Prostate gland (tissue), 2 donors: ENCODE measurements at regions not wholly inside any gene's neighbourhood (a gene's known extent, or its start where the extent isn't known, plus 50 kb on each side); places are given as distances from the start of the nearest gene placed in this dataset.

Source experiments
- POLR2AphosphoS5 ChIP-seq: sonication (generic); formaldehyde crosslinking; IDR thresholded peaks from one replicate; pipeline ENCODE4 v1.6.1; 2017; ENCODE audit warnings: antibody characterized with exemption
- TF ChIP-seq, protein P1 (sequence below), 4 experiments: fragments of 200-600 bp in 2 of 4; fragments of 450-650 bp in 2 of 4; sonication (generic) in 2 of 4; IDR thresholded peaks; 1 replicate in 3 of 4; 2 replicates in 1 of 4; pipeline ENCODE4 v1.5.1; 2016 to 2019; ENCODE audit warnings: antibody characterized with exemption in 4 of 4, mild to moderate bottlenecking in 2 of 4, moderate library complexity in 2 of 4

GRCh38 chr2:4424153-4424552 is 720.8 kb downstream of the DCDC2C start:
- no peak for TF ChIP-seq POLR2AphosphoS5
- TF ChIP-seq, protein P1, sequence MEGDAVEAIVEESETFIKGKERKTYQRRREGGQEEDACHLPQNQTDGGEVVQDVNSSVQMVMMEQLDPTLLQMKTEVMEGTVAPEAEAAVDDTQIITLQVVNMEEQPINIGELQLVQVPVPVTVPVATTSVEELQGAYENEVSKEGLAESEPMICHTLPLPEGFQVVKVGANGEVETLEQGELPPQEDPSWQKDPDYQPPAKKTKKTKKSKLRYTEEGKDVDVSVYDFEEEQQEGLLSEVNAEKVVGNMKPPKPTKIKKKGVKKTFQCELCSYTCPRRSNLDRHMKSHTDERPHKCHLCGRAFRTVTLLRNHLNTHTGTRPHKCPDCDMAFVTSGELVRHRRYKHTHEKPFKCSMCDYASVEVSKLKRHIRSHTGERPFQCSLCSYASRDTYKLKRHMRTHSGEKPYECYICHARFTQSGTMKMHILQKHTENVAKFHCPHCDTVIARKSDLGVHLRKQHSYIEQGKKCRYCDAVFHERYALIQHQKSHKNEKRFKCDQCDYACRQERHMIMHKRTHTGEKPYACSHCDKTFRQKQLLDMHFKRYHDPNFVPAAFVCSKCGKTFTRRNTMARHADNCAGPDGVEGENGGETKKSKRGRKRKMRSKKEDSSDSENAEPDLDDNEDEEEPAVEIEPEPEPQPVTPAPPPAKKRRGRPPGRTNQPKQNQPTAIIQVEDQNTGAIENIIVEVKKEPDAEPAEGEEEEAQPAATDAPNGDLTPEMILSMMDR (IDR thresholded peaks at IDR 0.05), result no peak
